ENCODE measurements at regions not wholly inside any gene's neighbourhood (a gene's known extent, or its start where the extent isn't known, plus 50 kb on each side); places are given as distances from the start of the nearest gene placed in this dataset.
"Not testable (repeated sequence)": the region's sequence is repeated elsewhere in the genome, so short reads cannot be mapped to it uniquely, and the experiment has no call there.

- H3K4me3 ChIP-seq (ENCODE audit: low read length): no peak overlapping the region
- no peaks in the 10 kb centered on the region for H3K4me1 ChIP-seq (ENCODE audit: insufficient read depth, low read length)
- no peaks in the 10 kb centered on the region for H3K9me3 ChIP-seq (ENCODE audit: insufficient read depth, low read depth, low read length)
- H3K27ac ChIP-seq (ENCODE audit: low read depth, low read length): no peak overlapping the region
- 100% methylated on average over 1 of the region's 2 CpGs for WGBS
- H3K27me3 ChIP-seq (ENCODE audit: insufficient read depth, low read length): no peaks in the 10 kb centered on the region
- no peaks in the 10 kb centered on the region for H3K36me3 ChIP-seq (ENCODE audit: insufficient read depth, low read length)
- no peak overlapping the region for H3K9ac ChIP-seq (ENCODE audit: low read depth, low read length)
Measured at GRCh38 chr5:20956134-20956533, 968.1 kb upstream of the CDH18 start.

- WGBS: 67% methylated on average over 1 of the region's 1 CpG
- no peak overlapping the region for H3K27ac ChIP-seq (ENCODE audit: low read depth, low read length)
- no peaks in the 10 kb centered on the region for H3K36me3 ChIP-seq (ENCODE audit: insufficient read depth, low read length)
- H3K9ac ChIP-seq (ENCODE audit: low read depth, low read length): no peak overlapping the region
- H3K4me3 ChIP-seq (ENCODE audit: low read length): no peak overlapping the region
- H3K9me3 ChIP-seq (ENCODE audit: insufficient read depth, low read depth, low read length): no peaks in the 10 kb centered on the region
- H3K4me1 ChIP-seq (ENCODE audit: insufficient read depth, low read length): no peaks in the 10 kb centered on the region
- no peaks in the 10 kb centered on the region for H3K27me3 ChIP-seq (ENCODE audit: insufficient read depth, low read length)
Measured at GRCh38 chr5:20949636-20950035, 961.6 kb upstream of the CDH18 start.

- not testable (repeated sequence) for H3K9ac ChIP-seq (ENCODE audit: low read depth, low read length); H3K4me1 ChIP-seq (ENCODE audit: insufficient read depth, low read length); H3K27me3 ChIP-seq (ENCODE audit: insufficient read depth, low read length); H3K27ac ChIP-seq (ENCODE audit: low read depth, low read length); H3K4me3 ChIP-seq (ENCODE audit: low read length); H3K36me3 ChIP-seq (ENCODE audit: insufficient read depth, low read length); H3K9me3 ChIP-seq (ENCODE audit: insufficient read depth, low read depth, low read length)
- 96% methylated on average over 3 of the region's 3 CpGs for WGBS
Measured at GRCh38 chr5:20943183-20943971, 955.4 kb upstream of the CDH18 start.

- H3K9ac ChIP-seq (ENCODE audit: low read depth, low read length); H3K9me3 ChIP-seq (ENCODE audit: insufficient read depth, low read depth, low read length); H3K27me3 ChIP-seq (ENCODE audit: insufficient read depth, low read length); H3K4me1 ChIP-seq (ENCODE audit: insufficient read depth, low read length); H3K4me3 ChIP-seq (ENCODE audit: low read length); H3K27ac ChIP-seq (ENCODE audit: low read depth, low read length); H3K36me3 ChIP-seq (ENCODE audit: insufficient read depth, low read length): not testable (repeated sequence)
- 89% methylated on average over 2 of the region's 4 CpGs for WGBS
Measured at GRCh38 chr5:20942603-20943002, 954.6 kb upstream of the CDH18 start.

GRCh38 chr5:20940786-20941185 is 952.8 kb upstream of the CDH18 start:
- not testable (repeated sequence) for H3K36me3 ChIP-seq (ENCODE audit: insufficient read depth, low read length); H3K4me1 ChIP-seq (ENCODE audit: insufficient read depth, low read length); H3K27me3 ChIP-seq (ENCODE audit: insufficient read depth, low read length); H3K9ac ChIP-seq (ENCODE audit: low read depth, low read length); H3K4me3 ChIP-seq (ENCODE audit: low read length); H3K27ac ChIP-seq (ENCODE audit: low read depth, low read length); H3K9me3 ChIP-seq (ENCODE audit: insufficient read depth, low read depth, low read length)
- 100% methylated on average over 3 of the region's 4 CpGs for WGBS

GRCh38 chr5:20890936-20891335 is 902.9 kb upstream of the CDH18 start:
- H3K9ac ChIP-seq (ENCODE audit: low read depth, low read length); H3K36me3 ChIP-seq (ENCODE audit: insufficient read depth, low read length); H3K9me3 ChIP-seq (ENCODE audit: insufficient read depth, low read depth, low read length); H3K27ac ChIP-seq (ENCODE audit: low read depth, low read length); H3K4me3 ChIP-seq (ENCODE audit: low read length); H3K27me3 ChIP-seq (ENCODE audit: insufficient read depth, low read length); H3K4me1 ChIP-seq (ENCODE audit: insufficient read depth, low read length): not testable (repeated sequence)
- WGBS: 95% methylated on average over 5 of the region's 5 CpGs

GRCh38 chr5:20875726-20876125 is 887.7 kb upstream of the CDH18 start:
- H3K4me1 ChIP-seq (ENCODE audit: insufficient read depth, low read length); H3K4me3 ChIP-seq (ENCODE audit: low read length); H3K9ac ChIP-seq (ENCODE audit: low read depth, low read length); H3K27ac ChIP-seq (ENCODE audit: low read depth, low read length); H3K36me3 ChIP-seq (ENCODE audit: insufficient read depth, low read length); H3K27me3 ChIP-seq (ENCODE audit: insufficient read depth, low read length); H3K9me3 ChIP-seq (ENCODE audit: insufficient read depth, low read depth, low read length): not testable (repeated sequence)

- H3K4me1 ChIP-seq (ENCODE audit: insufficient read depth, low read length); H3K9me3 ChIP-seq (ENCODE audit: insufficient read depth, low read depth, low read length); H3K36me3 ChIP-seq (ENCODE audit: insufficient read depth, low read length); H3K4me3 ChIP-seq (ENCODE audit: low read length); H3K27me3 ChIP-seq (ENCODE audit: insufficient read depth, low read length); H3K9ac ChIP-seq (ENCODE audit: low read depth, low read length); H3K27ac ChIP-seq (ENCODE audit: low read depth, low read length): not testable (repeated sequence)
- 93% methylated on average over 2 of the region's 3 CpGs for WGBS
Measured at GRCh38 chr5:20865892-20866291, 877.9 kb upstream of the CDH18 start.

- Histone ChIP-seq H3K36me3 (ENCODE audit: insufficient read depth, low read length) (no peaks in the 10 kb centered on the region), H3K4me3 (ENCODE audit: low read length) (no peak overlapping the region), H3K4me1 (ENCODE audit: insufficient read depth, low read length) (no peaks in the 10 kb centered on the region), H3K27me3 (ENCODE audit: insufficient read depth, low read length) (no peaks in the 10 kb centered on the region), H3K27ac (ENCODE audit: low read depth, low read length) (no peak overlapping the region), H3K9me3 (ENCODE audit: insufficient read depth, low read depth, low read length) (no peaks in the 10 kb centered on the region), H3K9ac (ENCODE audit: low read depth, low read length) (no peak overlapping the region)
- WGBS: 85% methylated on average over 4 of the region's 4 CpGs
Measured at GRCh38 chr5:20833081-20833627, 845.2 kb upstream of the CDH18 start.

- peak overlapping the region; percentile 1; the same call in 1 of the 2 replicates for H3K27ac ChIP-seq (ENCODE audit: low read depth, low read length)
Measured at GRCh38 chr5:20832204-20833080, 844.4 kb upstream of the CDH18 start.

GRCh38 chr5:20825951-20826350 is 838.0 kb upstream of the CDH18 start:
- WGBS: no CpG with 5 or more reads among the region's 1 CpG

More at GRCh38 chr5:20832204-20833080, 844.4 kb upstream of the CDH18 start:
- Histone ChIP-seq H3K27me3 (ENCODE audit: insufficient read depth, low read length) (no peaks in the 10 kb centered on the region), H3K9me3 (ENCODE audit: insufficient read depth, low read depth, low read length) (no peaks in the 10 kb centered on the region), H3K36me3 (ENCODE audit: insufficient read depth, low read length) (no peaks in the 10 kb centered on the region), H3K4me1 (ENCODE audit: insufficient read depth, low read length) (no peaks in the 10 kb centered on the region), H3K9ac (ENCODE audit: low read depth, low read length) (no peak overlapping the region), H3K4me3 (ENCODE audit: low read length) (no peak overlapping the region)
- WGBS: 93% methylated on average over 4 of the region's 5 CpGs

More at GRCh38 chr5:20825951-20826350, 838.0 kb upstream of the CDH18 start:
- not testable (repeated sequence) for H3K36me3 ChIP-seq (ENCODE audit: insufficient read depth, low read length); H3K27ac ChIP-seq (ENCODE audit: low read depth, low read length); H3K27me3 ChIP-seq (ENCODE audit: insufficient read depth, low read length); H3K4me3 ChIP-seq (ENCODE audit: low read length); H3K9me3 ChIP-seq (ENCODE audit: insufficient read depth, low read depth, low read length); H3K4me1 ChIP-seq (ENCODE audit: insufficient read depth, low read length); H3K9ac ChIP-seq (ENCODE audit: low read depth, low read length)
